ENCODE measurements at regions not wholly inside any gene's neighbourhood (a gene's known extent, or its start where the extent isn't known, plus 50 kb on each side); places are given as distances from the start of the nearest gene placed in this dataset.
"Not testable (repeated sequence)": the region's sequence is repeated elsewhere in the genome, so short reads cannot be mapped to it uniquely, and the experiment has no call there.

GRCh38 chr14:30369502-30370180, 189.3 kb upstream of the G2E3 start:
- H3K4me3 Mint-ChIP-seq, result no peak overlapping the region
- no peak overlapping the region for H3K27ac Mint-ChIP-seq
- H3K27me3 Mint-ChIP-seq (ENCODE audit: low read depth), result peaks cover 11% of the 10 kb centered on the region
- no peaks in the 10 kb centered on the region for H3K36me3 Mint-ChIP-seq (ENCODE audit: low read depth)
- H3K4me1 Mint-ChIP-seq (ENCODE audit: low read depth), result no peaks in the 10 kb centered on the region
- no peaks in the 10 kb centered on the region for H3K9me3 Mint-ChIP-seq

- no peak overlapping the region for H3K4me3 Mint-ChIP-seq
- peaks cover 11% of the 10 kb centered on the region for H3K27me3 Mint-ChIP-seq (ENCODE audit: low read depth)
- no peak overlapping the region for H3K27ac Mint-ChIP-seq
- H3K9me3 Mint-ChIP-seq, result no peaks in the 10 kb centered on the region
- no peaks in the 10 kb centered on the region for H3K36me3 Mint-ChIP-seq (ENCODE audit: low read depth)
- no peaks in the 10 kb centered on the region for H3K4me1 Mint-ChIP-seq (ENCODE audit: low read depth)
These were observed 185.9 kb upstream of the G2E3 start for GRCh38 chr14:30373053-30373452.

- Mint-ChIP-seq H3K36me3 (ENCODE audit: low read depth) (no peaks in the 10 kb centered on the region), H3K27me3 (ENCODE audit: low read depth) (peaks cover 13% of the 10 kb centered on the region), H3K9me3 (no peaks in the 10 kb centered on the region), H3K27ac (no peak overlapping the region), H3K4me1 (ENCODE audit: low read depth) (no peaks in the 10 kb centered on the region), H3K4me3 (no peak overlapping the region)
These were observed 185.4 kb upstream of the G2E3 start for GRCh38 chr14:30373526-30373925.

- Mint-ChIP-seq H3K4me1 (ENCODE audit: low read depth) (no peaks in the 10 kb centered on the region), H3K4me3 (no peak overlapping the region), H3K27me3 (ENCODE audit: low read depth) (peaks cover 13% of the 10 kb centered on the region), H3K9me3 (no peaks in the 10 kb centered on the region), H3K36me3 (ENCODE audit: low read depth) (no peaks in the 10 kb centered on the region), H3K27ac (no peak overlapping the region)
These were observed 183.6 kb upstream of the G2E3 start for GRCh38 chr14:30375296-30375892.

DNA sequence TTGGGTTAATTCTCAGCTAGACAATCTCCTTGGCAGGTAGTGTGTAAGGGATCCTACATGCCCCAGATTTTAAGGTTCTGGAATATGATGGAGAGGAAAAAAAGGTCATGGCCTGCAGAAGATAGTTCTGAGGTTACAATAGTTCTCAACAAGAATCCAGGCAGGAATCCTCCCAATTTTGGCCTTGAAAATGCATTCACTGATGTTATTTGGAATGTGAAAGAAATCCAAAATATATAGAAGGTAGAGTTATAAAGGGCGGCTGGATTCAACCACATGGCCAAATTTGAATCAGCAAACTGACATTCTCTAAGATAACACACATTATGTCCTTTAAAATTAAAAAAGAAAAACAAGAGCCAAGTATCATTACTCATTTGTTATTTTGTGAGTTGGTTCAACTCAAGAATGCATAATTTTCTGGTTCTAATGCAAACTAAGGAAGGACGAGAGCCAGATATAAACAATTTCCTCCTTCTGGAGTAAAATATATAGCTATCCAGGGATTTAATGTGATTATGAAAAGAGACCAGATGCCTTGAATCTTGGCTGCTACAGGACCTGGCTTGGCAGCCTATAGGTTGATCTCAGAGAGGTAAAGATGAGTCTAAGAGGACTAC, 177.0 kb upstream of the G2E3 start:
- no peak overlapping the region for H3K27ac Mint-ChIP-seq
- no peak overlapping the region for H3K4me3 Mint-ChIP-seq
- no peaks in the 10 kb centered on the region for H3K4me1 Mint-ChIP-seq (ENCODE audit: low read depth)
- H3K27me3 Mint-ChIP-seq (ENCODE audit: low read depth), result peaks cover 6% of the 10 kb centered on the region
- no peaks in the 10 kb centered on the region for H3K36me3 Mint-ChIP-seq (ENCODE audit: low read depth)
- H3K9me3 Mint-ChIP-seq, result no peaks in the 10 kb centered on the region

GRCh38 chr14:30385925-30386324, 173.0 kb upstream of the G2E3 start:
- H3K4me3 Mint-ChIP-seq, result no peak overlapping the region
- no peaks in the 10 kb centered on the region for H3K9me3 Mint-ChIP-seq
- H3K27ac Mint-ChIP-seq, result no peak overlapping the region
- no peaks in the 10 kb centered on the region for H3K36me3 Mint-ChIP-seq (ENCODE audit: low read depth)
- no peaks in the 10 kb centered on the region for H3K4me1 Mint-ChIP-seq (ENCODE audit: low read depth)
- H3K27me3 Mint-ChIP-seq (ENCODE audit: low read depth), result peaks cover 7% of the 10 kb centered on the region

GRCh38 chr14:30387871-30388270, 171.1 kb upstream of the G2E3 start:
- Mint-ChIP-seq H3K36me3 (ENCODE audit: low read depth) (no peaks in the 10 kb centered on the region), H3K27ac (no peak overlapping the region), H3K4me3 (no peak overlapping the region), H3K9me3 (no peaks in the 10 kb centered on the region), H3K27me3 (ENCODE audit: low read depth) (peaks cover 7% of the 10 kb centered on the region), H3K4me1 (ENCODE audit: low read depth) (no peaks in the 10 kb centered on the region)

GRCh38 chr14:30389134-30389876, 169.7 kb upstream of the G2E3 start:
- Mint-ChIP-seq H3K4me1 (ENCODE audit: low read depth) (no peaks in the 10 kb centered on the region), H3K9me3 (no peaks in the 10 kb centered on the region), H3K36me3 (ENCODE audit: low read depth) (no peaks in the 10 kb centered on the region), H3K4me3 (no peak overlapping the region), H3K27ac (no peak overlapping the region), H3K27me3 (ENCODE audit: low read depth) (peaks cover 7% of the 10 kb centered on the region)

DNA sequence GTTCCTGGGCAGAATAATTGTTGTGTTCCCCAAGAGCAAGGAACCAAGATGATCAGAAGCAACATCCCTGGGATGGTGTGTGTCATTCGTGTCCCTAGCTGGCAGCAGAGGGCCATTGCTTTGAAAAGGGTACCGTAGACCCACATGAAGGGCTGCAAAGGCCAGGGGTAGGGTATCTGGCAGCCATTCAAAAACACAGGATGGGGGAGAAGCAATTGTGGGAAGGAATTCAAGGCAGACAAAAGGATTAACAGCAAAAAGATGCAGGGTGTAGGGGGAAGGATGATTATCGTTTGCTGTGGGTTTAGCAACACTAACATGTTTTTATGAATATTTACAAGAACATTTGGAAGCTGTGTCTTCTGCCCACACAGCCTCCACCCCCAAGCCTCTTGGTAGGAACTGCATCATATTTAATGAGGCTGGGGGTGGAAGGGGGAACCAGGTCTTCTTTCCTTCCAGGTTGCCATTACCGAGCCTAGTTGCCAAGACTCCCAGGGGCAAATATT, 169.0 kb upstream of the G2E3 start:
- Mint-ChIP-seq H3K27me3 (ENCODE audit: low read depth) (peaks cover 7% of the 10 kb centered on the region), H3K4me1 (ENCODE audit: low read depth) (no peaks in the 10 kb centered on the region), H3K4me3 (no peak overlapping the region), H3K9me3 (no peaks in the 10 kb centered on the region), H3K27ac (no peak overlapping the region), H3K36me3 (ENCODE audit: low read depth) (no peaks in the 10 kb centered on the region)

DNA sequence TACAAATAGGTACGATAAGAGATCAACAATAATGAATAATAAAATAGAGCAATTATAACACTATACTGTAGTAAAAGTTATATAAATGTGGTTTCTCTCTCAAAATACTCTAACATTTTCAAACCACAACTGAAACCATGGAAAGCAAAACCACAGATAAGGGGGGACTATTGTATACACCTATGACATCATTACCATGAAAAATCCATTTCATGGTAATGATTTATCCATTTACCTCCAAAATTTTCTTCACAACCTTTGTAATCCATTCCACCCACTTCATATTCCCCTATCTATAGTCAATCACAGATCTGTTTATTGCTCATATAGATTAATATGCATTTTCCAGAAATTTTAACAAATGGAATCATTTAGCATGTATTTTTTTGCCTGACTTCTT, 163.9 kb upstream of the G2E3 start:
- Mint-ChIP-seq H3K9me3 (no peaks in the 10 kb centered on the region), H3K36me3 (ENCODE audit: low read depth) (no peaks in the 10 kb centered on the region), H3K27me3 (ENCODE audit: low read depth) (peaks cover 5% of the 10 kb centered on the region), H3K4me1 (ENCODE audit: low read depth) (no peaks in the 10 kb centered on the region), H3K4me3 (no peak overlapping the region), H3K27ac (no peak overlapping the region)

DNA sequence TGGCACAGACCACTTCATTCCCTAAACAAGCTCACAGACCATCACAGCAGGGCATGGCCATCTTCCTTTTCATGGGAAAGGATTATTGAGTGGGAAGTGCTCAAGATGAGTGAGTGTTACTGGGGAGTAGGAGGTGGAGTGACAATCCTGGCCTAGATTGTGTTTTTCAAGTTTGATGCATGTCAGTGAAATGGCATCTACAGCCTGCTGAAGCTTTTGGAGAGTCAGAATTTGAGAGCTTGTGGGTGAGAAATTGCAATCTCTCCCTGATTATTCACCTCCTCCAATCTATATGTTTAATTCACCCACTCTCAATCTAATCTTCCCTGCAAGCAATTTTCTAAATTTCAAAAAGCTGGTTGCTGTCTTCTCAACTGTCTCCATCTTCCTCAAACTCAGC, 156.1 kb upstream of the G2E3 start:
- Mint-ChIP-seq H3K4me3 (no peak overlapping the region), H3K36me3 (ENCODE audit: low read depth) (no peaks in the 10 kb centered on the region), H3K9me3 (no peaks in the 10 kb centered on the region), H3K4me1 (ENCODE audit: low read depth) (no peaks in the 10 kb centered on the region), H3K27ac (no peak overlapping the region), H3K27me3 (ENCODE audit: low read depth) (peaks cover 7% of the 10 kb centered on the region)

- no peaks in the 10 kb centered on the region for H3K36me3 Mint-ChIP-seq (ENCODE audit: low read depth)
- H3K4me1 Mint-ChIP-seq (ENCODE audit: low read depth), result no peaks in the 10 kb centered on the region
- H3K9me3 Mint-ChIP-seq, result no peaks in the 10 kb centered on the region
- no peak overlapping the region for H3K4me3 Mint-ChIP-seq
- H3K27ac Mint-ChIP-seq, result no peak overlapping the region
- H3K27me3 Mint-ChIP-seq (ENCODE audit: low read depth), result peaks cover 3% of the 10 kb centered on the region
These were observed 155.2 kb upstream of the G2E3 start for GRCh38 chr14:30403791-30404190.

DNA sequence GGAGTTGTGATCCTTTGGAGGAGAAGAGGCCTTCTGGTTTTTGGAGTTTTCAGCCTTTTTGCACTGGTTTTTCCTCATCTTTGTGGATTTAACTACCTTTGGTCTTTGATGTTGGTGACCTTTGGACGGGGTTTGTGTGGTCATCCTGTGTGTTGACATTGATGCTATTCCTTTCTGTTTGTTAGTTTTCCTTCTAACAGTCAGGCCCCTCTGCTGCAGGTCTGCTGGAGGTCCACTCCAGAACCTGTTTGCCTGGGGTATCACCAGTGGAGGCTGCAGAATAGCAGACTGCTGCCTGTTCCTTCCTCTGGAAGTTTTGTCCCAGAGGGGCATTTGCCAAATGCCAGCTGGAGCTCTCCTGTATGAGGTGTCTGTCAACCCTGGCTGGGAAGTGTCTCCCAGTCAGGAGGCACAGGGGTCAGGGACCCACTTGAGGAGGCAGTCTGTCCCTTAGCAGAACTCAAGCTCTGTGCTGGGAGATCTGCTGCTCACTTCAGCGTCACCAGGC, 149.4 kb upstream of the G2E3 start:
- not testable (repeated sequence) for H3K27ac Mint-ChIP-seq; H3K36me3 Mint-ChIP-seq (ENCODE audit: low read depth); H3K4me1 Mint-ChIP-seq (ENCODE audit: low read depth); H3K27me3 Mint-ChIP-seq (ENCODE audit: low read depth); H3K9me3 Mint-ChIP-seq; H3K4me3 Mint-ChIP-seq

GRCh38 chr14:30410986-30411385, 148.0 kb upstream of the G2E3 start:
- H3K36me3 Mint-ChIP-seq (ENCODE audit: low read depth), result no peaks in the 10 kb centered on the region
- H3K27ac Mint-ChIP-seq, result no peak overlapping the region
- no peaks in the 10 kb centered on the region for H3K27me3 Mint-ChIP-seq (ENCODE audit: low read depth)
- peaks cover 3% of the 10 kb centered on the region for H3K9me3 Mint-ChIP-seq
- no peak overlapping the region for H3K4me3 Mint-ChIP-seq
- H3K4me1 Mint-ChIP-seq (ENCODE audit: low read depth), result no peaks in the 10 kb centered on the region
